HEK293 (cell line): ENCODE measurements at regions not wholly inside any gene's neighbourhood (a gene's known extent, or its start where the extent isn't known, plus 50 kb on each side); places are given as distances from the start of the nearest gene placed in this dataset.

ENCODE experiments used
- CTCF ChIA-PET: fragments of 350-600 bp; formaldehyde crosslinking; extraction: SDS; loops from one replicate; lab custom pipeline; 2021; ENCODE audit warnings: antibody characterized with exemption; lab: Yijun Ruan, JAX
- POLR2A ChIA-PET: fragments of 300-600 bp; formaldehyde crosslinking; extraction: SDS; loops from one replicate; lab custom pipeline; 2020; ENCODE audit warnings: antibody characterized with exemption, inconsistent platforms; lab: Yijun Ruan, JAX
- H3K27ac ChIP-seq: fragments of 200-500 bp; sonication (Bioruptor generic); 2 replicates; pipeline ENCODE4 v1.5.1; 2014; ENCODE audit warnings: low read depth, low read length, control low read depth, inconsistent platforms; ENCODE audit errors: extremely low read depth
- H3K36me3 ChIP-seq, 2 experiments: fragments of 200-500 bp in 1 of 2; sonication (Bioruptor generic) in 1 of 2; 1 replicate in 1 of 2; 2 replicates in 1 of 2; pipeline ENCODE4 v1.5.1; 2014 to 2017; ENCODE audit warnings: inconsistent platforms in 2 of 2, low read length in 2 of 2; ENCODE audit not compliant: control insufficient read depth in 2 of 2, insufficient read depth in 1 of 2
- H3K4me1 ChIP-seq: fragments of 200-500 bp; sonication (Bioruptor generic); 2 replicates; pipeline ENCODE4 v1.5.1; 2014; ENCODE audit warnings: mild to moderate bottlenecking, low read length, inconsistent platforms; ENCODE audit not compliant: control insufficient read depth, insufficient read depth
- H3K4me3 ChIP-seq: 2 replicates; pipeline ENCODE4 v1.5.1; 2011; ENCODE audit warnings: low read depth, mild to moderate bottlenecking, control low read depth, low read length, moderate library complexity
- H3K9me3 ChIP-seq: fragments of 200-500 bp; sonication (Bioruptor generic); 2 replicates; pipeline ENCODE4 v1.5.1; 2014; ENCODE audit warnings: low read depth, low read length, inconsistent platforms; ENCODE audit not compliant: control insufficient read depth, insufficient read depth
- BCL6B ChIP-seq: fragments of 450-650 bp; formaldehyde crosslinking; IDR thresholded peaks from 2 replicates; pipeline ENCODE4 v1.5.1; 2017; ENCODE audit warnings: missing biosample characterization, missing genetic modification characterization
- GLIS2 ChIP-seq: fragments of 450-650 bp; formaldehyde crosslinking; IDR thresholded peaks from 2 replicates; pipeline ENCODE4 v1.5.1; 2016; ENCODE audit warnings: missing biosample characterization, missing genetic modification characterization
- MEIS1 ChIP-seq: sonication (generic); formaldehyde crosslinking; IDR thresholded peaks from 2 replicates; pipeline ENCODE4 v1.8.1; 2022; ENCODE audit warnings: missing genetic modification reagents, mild to moderate bottlenecking, borderline replicate concordance
- ZFP69B ChIP-seq: fragments of 450-650 bp; formaldehyde crosslinking; IDR thresholded peaks from 2 replicates; pipeline ENCODE4 v1.5.1; 2016; ENCODE audit warnings: missing biosample characterization, missing genetic modification characterization
- ZNF248 ChIP-seq: fragments of 450-650 bp; formaldehyde crosslinking; IDR thresholded peaks from 2 replicates; pipeline ENCODE4 v1.5.1; 2017; ENCODE audit warnings: missing biosample characterization, missing genetic modification characterization
- ZNF26 ChIP-seq: fragments of 450-650 bp; formaldehyde crosslinking; IDR thresholded peaks from 2 replicates; pipeline ENCODE4 v1.5.1; 2016; ENCODE audit warnings: missing biosample characterization, missing genetic modification characterization
- ZNF266 ChIP-seq: fragments of 450-650 bp; formaldehyde crosslinking; IDR thresholded peaks from 2 replicates; pipeline ENCODE4 v1.5.1; 2016; ENCODE audit warnings: missing biosample characterization, missing genetic modification characterization, low read depth
- ZNF274 ChIP-seq, 2 experiments: fragments of 200-500 bp in 1 of 2; fragments of 450-650 bp in 1 of 2; sonication (Bioruptor generic) in 1 of 2; formaldehyde crosslinking in 1 of 2; IDR thresholded peaks; 2 replicates each; pipeline versions ENCODE4 v1.5.1 to v1.6.1; 2014 to 2016; ENCODE audit warnings: borderline replicate concordance in 1 of 2, inconsistent platforms in 1 of 2, low read length in 1 of 2, missing biosample characterization in 1 of 2, missing genetic modification characterization in 1 of 2
- ZNF366 ChIP-seq: fragments of 450-650 bp; formaldehyde crosslinking; conservative IDR thresholded peaks from 2 replicates; pipeline ENCODE4 v1.5.1; 2016; ENCODE audit warnings: missing biosample characterization, missing genetic modification characterization
- ZNF555 ChIP-seq: fragments of 450-650 bp; formaldehyde crosslinking; conservative IDR thresholded peaks from 2 replicates; pipeline ENCODE4 v1.5.1; 2017; ENCODE audit warnings: missing biosample characterization, mild to moderate bottlenecking, missing genetic modification characterization, inconsistent platforms
- ZNF585B ChIP-seq: fragments of 450-650 bp; formaldehyde crosslinking; IDR thresholded peaks from 2 replicates; pipeline ENCODE4 v1.5.1; 2016; ENCODE audit warnings: missing biosample characterization, missing genetic modification characterization
- TF ChIP-seq, protein P1 (sequence below): fragments of 450-650 bp; formaldehyde crosslinking; IDR thresholded peaks from 2 replicates; pipeline ENCODE4 v1.5.1; 2016; ENCODE audit warnings: missing biosample characterization, missing genetic modification characterization
- TF ChIP-seq, protein P2 (sequence below): fragments of 450-650 bp; formaldehyde crosslinking; IDR thresholded peaks from 2 replicates; pipeline ENCODE4 v1.5.1; 2016; ENCODE audit warnings: missing biosample characterization, missing genetic modification characterization
- TF ChIP-seq, protein P3 (sequence below): fragments of 450-650 bp; formaldehyde crosslinking; IDR thresholded peaks from 2 replicates; pipeline ENCODE4 v1.5.1; 2016; ENCODE audit warnings: missing biosample characterization, missing genetic modification characterization

DNA sequence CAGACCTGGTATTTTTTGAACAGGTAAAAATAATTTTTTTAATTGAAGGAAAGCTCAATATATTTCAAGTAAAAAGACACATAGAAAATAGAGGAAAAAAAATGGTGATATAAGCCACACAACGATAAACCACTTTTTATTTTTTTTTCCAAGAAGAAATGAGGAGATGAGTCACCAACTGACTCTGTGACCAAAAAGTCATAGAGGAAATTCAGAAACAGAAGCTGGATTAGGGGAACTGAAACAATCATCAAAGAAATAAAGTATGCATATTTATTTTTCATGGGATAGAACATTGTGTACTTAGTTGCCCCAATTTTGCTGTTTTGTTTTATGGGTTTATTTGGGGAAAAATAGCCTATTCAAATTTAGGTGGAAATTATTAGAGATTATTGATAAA is 176.8 kb upstream of the AGR3 start:
- H3K4me3 ChIP-seq: no peak overlapping the region
- CTCF ChIA-PET: interaction anchor here (0.6 to 0.7 kb wide), 2 partner anchors 219 to 251 kb away, joined by 3 to 4 read pairs; no protein-coding TSS in a partner anchor
- no peaks in the 10 kb centered on the region for H3K4me1 ChIP-seq
- H3K36me3 ChIP-seq: no peaks in the 10 kb centered on the region
- TF ChIP-seq, protein P1, sequence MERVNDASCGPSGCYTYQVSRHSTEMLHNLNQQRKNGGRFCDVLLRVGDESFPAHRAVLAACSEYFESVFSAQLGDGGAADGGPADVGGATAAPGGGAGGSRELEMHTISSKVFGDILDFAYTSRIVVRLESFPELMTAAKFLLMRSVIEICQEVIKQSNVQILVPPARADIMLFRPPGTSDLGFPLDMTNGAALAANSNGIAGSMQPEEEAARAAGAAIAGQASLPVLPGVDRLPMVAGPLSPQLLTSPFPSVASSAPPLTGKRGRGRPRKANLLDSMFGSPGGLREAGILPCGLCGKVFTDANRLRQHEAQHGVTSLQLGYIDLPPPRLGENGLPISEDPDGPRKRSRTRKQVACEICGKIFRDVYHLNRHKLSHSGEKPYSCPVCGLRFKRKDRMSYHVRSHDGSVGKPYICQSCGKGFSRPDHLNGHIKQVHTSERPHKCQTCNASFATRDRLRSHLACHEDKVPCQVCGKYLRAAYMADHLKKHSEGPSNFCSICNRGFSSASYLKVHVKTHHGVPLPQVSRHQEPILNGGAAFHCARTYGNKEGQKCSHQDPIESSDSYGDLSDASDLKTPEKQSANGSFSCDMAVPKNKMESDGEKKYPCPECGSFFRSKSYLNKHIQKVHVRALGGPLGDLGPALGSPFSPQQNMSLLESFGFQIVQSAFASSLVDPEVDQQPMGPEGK (tag by site-specific recombination): no peak
- TF ChIP-seq ZNF274 (IDR thresholded peaks at IDR 0.05; ENCODE audit: low read length) (no peak), ZNF274 (tag by site-specific recombination; IDR thresholded peaks at IDR 0.05; ENCODE audit: borderline replicate concordance) (no peak), BCL6B (tag by site-specific recombination) (no peak), ZNF248 (no peak), MEIS1 (CRISPR knock-in tag) (no peak), ZNF555 (tag by site-specific recombination) (no peak), ZFP69B (no peak), ZNF266 (tag by site-specific recombination) (no peak), GLIS2 (no peak)
- TF ChIP-seq, protein P2, sequence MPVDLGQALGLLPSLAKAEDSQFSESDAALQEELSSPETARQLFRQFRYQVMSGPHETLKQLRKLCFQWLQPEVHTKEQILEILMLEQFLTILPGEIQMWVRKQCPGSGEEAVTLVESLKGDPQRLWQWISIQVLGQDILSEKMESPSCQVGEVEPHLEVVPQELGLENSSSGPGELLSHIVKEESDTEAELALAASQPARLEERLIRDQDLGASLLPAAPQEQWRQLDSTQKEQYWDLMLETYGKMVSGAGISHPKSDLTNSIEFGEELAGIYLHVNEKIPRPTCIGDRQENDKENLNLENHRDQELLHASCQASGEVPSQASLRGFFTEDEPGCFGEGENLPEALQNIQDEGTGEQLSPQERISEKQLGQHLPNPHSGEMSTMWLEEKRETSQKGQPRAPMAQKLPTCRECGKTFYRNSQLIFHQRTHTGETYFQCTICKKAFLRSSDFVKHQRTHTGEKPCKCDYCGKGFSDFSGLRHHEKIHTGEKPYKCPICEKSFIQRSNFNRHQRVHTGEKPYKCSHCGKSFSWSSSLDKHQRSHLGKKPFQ (tag by site-specific recombination): no peak
- TF ChIP-seq, protein P3, sequence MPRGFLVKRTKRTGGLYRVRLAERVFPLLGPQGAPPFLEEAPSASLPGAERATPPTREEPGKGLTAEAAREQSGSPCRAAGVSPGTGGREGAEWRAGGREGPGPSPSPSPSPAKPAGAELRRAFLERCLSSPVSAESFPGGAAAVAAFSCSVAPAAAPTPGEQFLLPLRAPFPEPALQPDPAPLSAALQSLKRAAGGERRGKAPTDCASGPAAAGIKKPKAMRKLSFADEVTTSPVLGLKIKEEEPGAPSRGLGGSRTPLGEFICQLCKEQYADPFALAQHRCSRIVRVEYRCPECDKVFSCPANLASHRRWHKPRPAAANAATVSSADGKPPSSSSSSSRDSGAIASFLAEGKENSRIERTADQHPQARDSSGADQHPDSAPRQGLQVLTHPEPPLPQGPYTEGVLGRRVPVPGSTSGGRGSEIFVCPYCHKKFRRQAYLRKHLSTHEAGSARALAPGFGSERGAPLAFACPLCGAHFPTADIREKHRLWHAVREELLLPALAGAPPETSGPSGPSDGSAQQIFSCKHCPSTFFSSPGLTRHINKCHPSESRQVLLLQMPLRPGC (tag by site-specific recombination): no peak
- POLR2A ChIA-PET: no interaction called here
- no peaks in the 10 kb centered on the region for H3K9me3 ChIP-seq
- no peak overlapping the region for H3K27ac ChIP-seq

- CTCF ChIA-PET: no interaction called here
- TF ChIP-seq ZNF26 (tag by site-specific recombination) (no peak), ZNF366 (tag by site-specific recombination) (no peak), ZNF585B (tag by site-specific recombination) (no peak)
- POLR2A ChIA-PET: no interaction called here
- Histone ChIP-seq H3K4me1 (no peaks in the 10 kb centered on the region), H3K4me3 (no peak overlapping the region), H3K9me3 (no peaks in the 10 kb centered on the region), H3K36me3 (no peaks in the 10 kb centered on the region), H3K27ac (no peak overlapping the region)
Observed at GRCh38 chr7:17060051-17060450, 178.3 kb upstream of the AGR3 start.
